ENCODE measurements at regions not wholly inside any gene's neighbourhood (a gene's known extent, or its start where the extent isn't known, plus 50 kb on each side); places are given as distances from the start of the nearest gene placed in this dataset.

- TF ChIP-seq, protein P1, sequence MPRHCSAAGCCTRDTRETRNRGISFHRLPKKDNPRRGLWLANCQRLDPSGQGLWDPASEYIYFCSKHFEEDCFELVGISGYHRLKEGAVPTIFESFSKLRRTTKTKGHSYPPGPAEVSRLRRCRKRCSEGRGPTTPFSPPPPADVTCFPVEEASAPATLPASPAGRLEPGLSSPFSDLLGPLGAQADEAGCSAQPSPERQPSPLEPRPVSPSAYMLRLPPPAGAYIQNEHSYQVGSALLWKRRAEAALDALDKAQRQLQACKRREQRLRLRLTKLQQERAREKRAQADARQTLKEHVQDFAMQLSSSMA (CRISPR knock-in tag; IDR thresholded peaks at IDR 0.05): no peak
- TF ChIP-seq TARDBP (IDR thresholded peaks at IDR 0.05) (no peak), DACH1 (IDR thresholded peaks at IDR 0.05; ENCODE audit: partially characterized antibody) (no peak), HDAC6 (IDR thresholded peaks at IDR 0.05; ENCODE audit: low read depth, low read length) (no peak), PPARD (CRISPR knock-in tag; IDR thresholded peaks at IDR 0.05) (no peak), POLR2AphosphoS5 (IDR thresholded peaks at IDR 0.05; ENCODE audit: control insufficient read depth, insufficient read depth, low read depth, low read length) (peak; percentile 57; the same call in 1 of the 2 replicates), ZNF717 (CRISPR knock-in tag; IDR thresholded peaks at IDR 0.05) (no peak), FOXO4 (CRISPR knock-in tag; IDR thresholded peaks at IDR 0.05) (no peak), ZNF445 (CRISPR knock-in tag; IDR thresholded peaks at IDR 0.05; ENCODE audit: low read depth) (no peak), CC2D1A (IDR thresholded peaks at IDR 0.05) (peak; percentile 43; the same call in 1 of the 2 replicates), TCF7 (IDR thresholded peaks at IDR 0.05; ENCODE audit: borderline replicate concordance) (no peak), SNIP1 (IDR thresholded peaks at IDR 0.05; ENCODE audit: low read depth) (no peak), ESRRB (CRISPR knock-in tag; IDR thresholded peaks at IDR 0.05; ENCODE audit: borderline replicate concordance) (no peak), KAT8 (IDR thresholded peaks at IDR 0.05; ENCODE audit: low read depth) (no peak), PHTF2 (CRISPR knock-in tag; IDR thresholded peaks at IDR 0.05) (no peak), CSDE1 (IDR thresholded peaks at IDR 0.05) (no peak), ILF3 (IDR thresholded peaks at IDR 0.05; ENCODE audit: borderline replicate concordance) (no peak), USF2 (CRISPR knock-in tag; IDR thresholded peaks at IDR 0.05) (no peak), ZFP1 (CRISPR knock-in tag; IDR thresholded peaks at IDR 0.05) (no peak)
- TF ChIP-seq, protein P2, sequence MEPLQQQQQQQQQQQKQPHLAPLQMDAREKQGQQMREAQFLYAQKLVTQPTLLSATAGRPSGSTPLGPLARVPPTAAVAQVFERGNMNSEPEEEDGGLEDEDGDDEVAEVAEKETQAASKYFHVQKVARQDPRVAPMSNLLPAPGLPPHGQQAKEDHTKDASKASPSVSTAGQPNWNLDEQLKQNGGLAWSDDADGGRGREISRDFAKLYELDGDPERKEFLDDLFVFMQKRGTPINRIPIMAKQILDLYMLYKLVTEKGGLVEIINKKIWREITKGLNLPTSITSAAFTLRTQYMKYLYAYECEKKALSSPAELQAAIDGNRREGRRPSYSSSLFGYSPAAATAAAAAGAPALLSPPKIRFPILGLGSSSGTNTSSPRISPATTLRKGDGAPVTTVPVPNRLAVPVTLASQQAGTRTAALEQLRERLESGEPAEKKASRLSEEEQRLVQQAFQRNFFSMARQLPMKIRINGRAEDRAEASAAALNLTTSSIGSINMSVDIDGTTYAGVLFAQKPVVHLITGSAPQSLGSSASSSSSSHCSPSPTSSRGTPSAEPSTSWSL (CRISPR knock-in tag; IDR thresholded peaks at IDR 0.05; ENCODE audit: borderline replicate concordance): no peak
- TF ChIP-seq, protein P3, sequence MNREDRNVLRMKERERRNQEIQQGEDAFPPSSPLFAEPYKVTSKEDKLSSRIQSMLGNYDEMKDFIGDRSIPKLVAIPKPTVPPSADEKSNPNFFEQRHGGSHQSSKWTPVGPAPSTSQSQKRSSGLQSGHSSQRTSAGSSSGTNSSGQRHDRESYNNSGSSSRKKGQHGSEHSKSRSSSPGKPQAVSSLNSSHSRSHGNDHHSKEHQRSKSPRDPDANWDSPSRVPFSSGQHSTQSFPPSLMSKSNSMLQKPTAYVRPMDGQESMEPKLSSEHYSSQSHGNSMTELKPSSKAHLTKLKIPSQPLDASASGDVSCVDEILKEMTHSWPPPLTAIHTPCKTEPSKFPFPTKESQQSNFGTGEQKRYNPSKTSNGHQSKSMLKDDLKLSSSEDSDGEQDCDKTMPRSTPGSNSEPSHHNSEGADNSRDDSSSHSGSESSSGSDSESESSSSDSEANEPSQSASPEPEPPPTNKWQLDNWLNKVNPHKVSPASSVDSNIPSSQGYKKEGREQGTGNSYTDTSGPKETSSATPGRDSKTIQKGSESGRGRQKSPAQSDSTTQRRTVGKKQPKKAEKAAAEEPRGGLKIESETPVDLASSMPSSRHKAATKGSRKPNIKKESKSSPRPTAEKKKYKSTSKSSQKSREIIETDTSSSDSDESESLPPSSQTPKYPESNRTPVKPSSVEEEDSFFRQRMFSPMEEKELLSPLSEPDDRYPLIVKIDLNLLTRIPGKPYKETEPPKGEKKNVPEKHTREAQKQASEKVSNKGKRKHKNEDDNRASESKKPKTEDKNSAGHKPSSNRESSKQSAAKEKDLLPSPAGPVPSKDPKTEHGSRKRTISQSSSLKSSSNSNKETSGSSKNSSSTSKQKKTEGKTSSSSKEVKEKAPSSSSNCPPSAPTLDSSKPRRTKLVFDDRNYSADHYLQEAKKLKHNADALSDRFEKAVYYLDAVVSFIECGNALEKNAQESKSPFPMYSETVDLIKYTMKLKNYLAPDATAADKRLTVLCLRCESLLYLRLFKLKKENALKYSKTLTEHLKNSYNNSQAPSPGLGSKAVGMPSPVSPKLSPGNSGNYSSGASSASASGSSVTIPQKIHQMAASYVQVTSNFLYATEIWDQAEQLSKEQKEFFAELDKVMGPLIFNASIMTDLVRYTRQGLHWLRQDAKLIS (CRISPR knock-in tag; IDR thresholded peaks at IDR 0.05): no peak
These were observed 219.4 kb downstream of the MREG start (continued) for GRCh38 chr2:215793747-215794595.
